ENCODE measurements at regions not wholly inside any gene's neighbourhood (a gene's known extent, or its start where the extent isn't known, plus 50 kb on each side); places are given as distances from the start of the nearest gene placed in this dataset.

DNA sequence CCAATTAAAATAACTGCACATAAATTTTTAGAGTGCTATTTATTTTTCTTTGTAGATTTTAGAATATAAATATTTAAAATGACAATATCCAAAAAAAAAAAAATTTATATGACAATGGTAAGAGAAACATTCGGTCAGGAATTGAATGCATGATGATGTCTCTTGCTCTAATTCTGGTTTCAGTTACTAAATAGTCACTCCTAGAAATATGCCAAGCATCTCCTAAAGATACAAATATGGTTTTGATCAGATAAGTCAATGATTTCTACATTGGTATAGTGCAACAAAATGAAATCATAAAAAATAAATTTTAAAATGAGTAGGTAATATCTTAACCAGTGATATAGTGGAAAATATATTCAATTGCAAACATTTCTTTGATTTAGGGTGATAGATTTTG, 95.9 kb upstream of the ACKR3 start:
- TF ChIP-seq EZH2 (IDR thresholded peaks at IDR 0.05; ENCODE audit: low read length, unreplicated experiment) = no peak
- TF ChIP-seq, protein P1, sequence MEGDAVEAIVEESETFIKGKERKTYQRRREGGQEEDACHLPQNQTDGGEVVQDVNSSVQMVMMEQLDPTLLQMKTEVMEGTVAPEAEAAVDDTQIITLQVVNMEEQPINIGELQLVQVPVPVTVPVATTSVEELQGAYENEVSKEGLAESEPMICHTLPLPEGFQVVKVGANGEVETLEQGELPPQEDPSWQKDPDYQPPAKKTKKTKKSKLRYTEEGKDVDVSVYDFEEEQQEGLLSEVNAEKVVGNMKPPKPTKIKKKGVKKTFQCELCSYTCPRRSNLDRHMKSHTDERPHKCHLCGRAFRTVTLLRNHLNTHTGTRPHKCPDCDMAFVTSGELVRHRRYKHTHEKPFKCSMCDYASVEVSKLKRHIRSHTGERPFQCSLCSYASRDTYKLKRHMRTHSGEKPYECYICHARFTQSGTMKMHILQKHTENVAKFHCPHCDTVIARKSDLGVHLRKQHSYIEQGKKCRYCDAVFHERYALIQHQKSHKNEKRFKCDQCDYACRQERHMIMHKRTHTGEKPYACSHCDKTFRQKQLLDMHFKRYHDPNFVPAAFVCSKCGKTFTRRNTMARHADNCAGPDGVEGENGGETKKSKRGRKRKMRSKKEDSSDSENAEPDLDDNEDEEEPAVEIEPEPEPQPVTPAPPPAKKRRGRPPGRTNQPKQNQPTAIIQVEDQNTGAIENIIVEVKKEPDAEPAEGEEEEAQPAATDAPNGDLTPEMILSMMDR (conservative IDR thresholded peaks at IDR 0.05; ENCODE audit: low read depth, low read length) = no peak

All from PC-3 (cell line).